Neural progenitor cell (in vitro differentiated cells): ENCODE measurements at regions not wholly inside any gene's neighbourhood (a gene's known extent, or its start where the extent isn't known, plus 50 kb on each side); places are given as distances from the start of the nearest gene placed in this dataset.
"Not testable (repeated sequence)": the region's sequence is repeated elsewhere in the genome, so short reads cannot be mapped to it uniquely, and the experiment has no call there.

Experiments
- DNase-seq: peaks from one replicate; pipeline ENCODE4 v3.0.0-alpha.2; 2016; ENCODE audit warnings: low spot score
- H2AFZ ChIP-seq: fragments of 200-600 bp; sonication (generic); replicated peaks from 2 replicates; pipeline ENCODE4 v1.6.1; 2016; ENCODE audit warnings: antibody characterized with exemption
- H3F3A ChIP-seq: fragments of 200-600 bp; sonication (generic); 2 replicates; pipeline ENCODE4 v1.6.1; 2016; ENCODE audit warnings: antibody characterized with exemption, low read depth
- H3K27ac ChIP-seq: fragments of 200-600 bp; sonication (generic); 2 replicates; pipeline ENCODE4 v1.5.1; 2016; ENCODE audit warnings: mild to moderate bottlenecking
- H3K27me3 ChIP-seq: fragments of 200-600 bp; sonication (generic); 2 replicates; pipeline ENCODE4 v1.6.1; 2016; ENCODE audit warnings: mild to moderate bottlenecking, moderate library complexity
- H3K36me3 ChIP-seq: fragments of 200-600 bp; sonication (generic); 2 replicates; pipeline ENCODE4 v1.5.1; 2016
- H3K4me1 ChIP-seq: fragments of 200-600 bp; sonication (generic); 2 replicates; pipeline ENCODE4 v1.6.1; 2016; ENCODE audit warnings: mixed run types
- H3K4me2 ChIP-seq: fragments of 200-600 bp; sonication (generic); 2 replicates; pipeline ENCODE4 v1.6.1; 2016
- H3K4me3 ChIP-seq: fragments of 200-600 bp; sonication (generic); 2 replicates; pipeline ENCODE4 v1.5.1; 2016
- H3K79me2 ChIP-seq: fragments of 200-600 bp; sonication (generic); 2 replicates; pipeline ENCODE4 v1.6.1; 2016; ENCODE audit warnings: low read depth
- H3K9ac ChIP-seq: fragments of 200-600 bp; sonication (generic); 2 replicates; pipeline ENCODE4 v1.6.1; 2016
- H3K9me3 ChIP-seq: fragments of 200-600 bp; sonication (generic); 2 replicates; pipeline ENCODE4 v1.5.1; 2016; ENCODE audit warnings: low read depth
- H4K20me1 ChIP-seq: fragments of 200-600 bp; sonication (generic); 2 replicates; pipeline ENCODE4 v1.6.1; 2016; ENCODE audit warnings: low read depth
- H3K27ac Mint-ChIP-seq: 3 replicates; pipeline ENCODE4 v1.8.0; 2021; ENCODE audit warnings: mixed read lengths
- H3K27me3 Mint-ChIP-seq: 2 replicates; pipeline ENCODE4 v1.8.0; 2022; ENCODE audit warnings: low read depth, mild to moderate bottlenecking, inconsistent platforms, moderate library complexity, mixed read lengths; ENCODE audit not compliant: insufficient read depth
- H3K36me3 Mint-ChIP-seq: 3 replicates; pipeline ENCODE4 v1.8.0; 2021; ENCODE audit warnings: mixed read lengths
- H3K4me1 Mint-ChIP-seq: 3 replicates; pipeline ENCODE4 v1.8.0; 2021; ENCODE audit warnings: mixed read lengths
- H3K4me3 Mint-ChIP-seq: 3 replicates; pipeline ENCODE4 v1.8.0; 2021; ENCODE audit warnings: mild to moderate bottlenecking, moderate library complexity, mixed read lengths
- H3K9me3 Mint-ChIP-seq: 3 replicates; pipeline ENCODE4 v1.8.0; 2020; ENCODE audit warnings: mixed read lengths
- CTCF ChIP-seq: fragments of 200-600 bp; sonication (generic); IDR thresholded peaks from 2 replicates; pipeline ENCODE4 v1.5.1; 2017; ENCODE audit warnings: antibody characterized with exemption, mild to moderate bottlenecking
- EZH2 ChIP-seq: fragments of 200-600 bp; sonication (generic); IDR thresholded peaks from 2 replicates; pipeline ENCODE4 v1.6.1; 2017; ENCODE audit warnings: antibody characterized with exemption, mild to moderate bottlenecking, moderate library complexity
- EZH2phosphoT487 ChIP-seq: fragments of 200-600 bp; sonication (generic); IDR thresholded peaks from 2 replicates; pipeline ENCODE4 v1.6.1; 2017; ENCODE audit warnings: antibody characterized with exemption

DNA sequence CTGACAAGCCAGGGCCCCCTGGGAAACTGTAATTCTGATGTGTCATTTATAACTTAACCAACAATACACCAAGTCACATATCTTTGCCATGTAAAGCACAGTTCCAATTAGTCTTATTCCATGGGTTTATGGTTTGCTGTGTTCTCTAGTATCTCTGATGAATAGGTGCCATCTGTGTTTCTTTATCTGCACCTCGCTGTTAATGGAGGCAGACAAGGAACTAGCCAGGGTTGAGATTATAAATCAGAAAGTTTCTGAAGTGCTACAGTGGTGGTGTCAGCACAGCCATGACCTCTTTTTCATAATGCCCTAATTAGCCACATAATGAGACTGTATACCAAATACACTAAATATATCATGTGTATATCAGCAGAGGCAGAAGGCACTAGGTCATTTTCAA lies 866.4 kb downstream of the PLOD2 start:
- H3K27me3 Mint-ChIP-seq = no peaks in the 10 kb centered on the region

DNA sequence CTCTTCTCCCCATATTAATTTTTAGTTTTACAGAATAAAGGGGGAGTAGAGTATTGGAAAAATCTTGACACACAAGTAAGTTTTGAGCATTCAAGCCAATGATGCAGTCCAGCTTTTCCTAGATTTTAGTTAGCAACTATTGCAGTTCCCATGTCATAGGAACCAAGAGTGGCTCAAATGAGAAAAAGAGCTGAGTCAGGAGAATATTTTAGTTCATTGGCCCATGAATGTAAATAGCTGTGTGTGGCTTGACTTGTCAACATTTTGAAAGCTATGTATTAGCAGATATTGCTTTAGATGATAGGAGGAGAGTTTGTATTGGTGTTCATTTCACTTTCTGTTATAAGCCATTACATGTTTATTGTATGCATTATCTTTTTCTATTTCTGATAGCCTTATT lies 853.7 kb downstream of the PLOD2 start:
- Histone ChIP-seq H3K9me3 (no peaks in the 10 kb centered on the region), H3K9ac (no peak overlapping the region), H3K4me3 (no peak overlapping the region), H3F3A (no peaks in the 10 kb centered on the region), H3K36me3 (no peaks in the 10 kb centered on the region), H3K27ac (no peak overlapping the region), H3K27me3 (no peaks in the 10 kb centered on the region), H2AFZ (no peak overlapping the region), H4K20me1 (no peaks in the 10 kb centered on the region), H3K79me2 (no peaks in the 10 kb centered on the region), H3K4me2 (no peak overlapping the region), H3K4me1 (no peaks in the 10 kb centered on the region)
- Mint-ChIP-seq H3K27me3 (no peaks in the 10 kb centered on the region), H3K4me3 (no peak overlapping the region), H3K9me3 (no peaks in the 10 kb centered on the region), H3K27ac (no peak overlapping the region), H3K36me3 (no peaks in the 10 kb centered on the region), H3K4me1 (peaks cover 5% of the 10 kb centered on the region)
- TF ChIP-seq CTCF (no peak), EZH2 (no peak), EZH2phosphoT487 (no peak)
- no peak for DNase-seq

More for the DNA sequence above, 866.4 kb downstream of the PLOD2 start:
- no peaks in the 10 kb centered on the region for H3K36me3 ChIP-seq
- H4K20me1 ChIP-seq = no peaks in the 10 kb centered on the region
- no peaks in the 10 kb centered on the region for H3K9me3 ChIP-seq
- Mint-ChIP-seq H3K9me3 (no peaks in the 10 kb centered on the region), H3K36me3 (no peaks in the 10 kb centered on the region), H3K27ac (no peak overlapping the region), H3K4me1 (no peaks in the 10 kb centered on the region), H3K4me3 (no peak overlapping the region)
- H3K79me2 ChIP-seq = no peaks in the 10 kb centered on the region
- H3K27me3 ChIP-seq = no peaks in the 10 kb centered on the region
- no peak overlapping the region for H3K27ac ChIP-seq
- peak overlapping the region; percentile 54 for H2AFZ ChIP-seq
- no peak overlapping the region for H3K9ac ChIP-seq
- no peak for DNase-seq
- no peaks in the 10 kb centered on the region for H3K4me1 ChIP-seq
- no peak overlapping the region for H3K4me2 ChIP-seq
- no peak overlapping the region for H3K4me3 ChIP-seq
- no peaks in the 10 kb centered on the region for H3F3A ChIP-seq
- TF ChIP-seq CTCF (no peak), EZH2 (no peak), EZH2phosphoT487 (no peak)

GRCh38 chr3:145313751-145314150 lies 847.2 kb downstream of the PLOD2 start:
- Mint-ChIP-seq H3K36me3 (no peaks in the 10 kb centered on the region), H3K4me3 (no peak overlapping the region), H3K27me3 (no peaks in the 10 kb centered on the region), H3K4me1 (peaks cover 10% of the 10 kb centered on the region), H3K27ac (no peak overlapping the region), H3K9me3 (peaks cover 8% of the 10 kb centered on the region)
- Histone ChIP-seq H3F3A (no peaks in the 10 kb centered on the region), H3K9ac (no peak overlapping the region), H3K79me2 (no peaks in the 10 kb centered on the region), H3K27ac (no peak overlapping the region), H2AFZ (no peak overlapping the region), H4K20me1 (no peaks in the 10 kb centered on the region), H3K9me3 (no peaks in the 10 kb centered on the region), H3K4me2 (no peak overlapping the region), H3K4me3 (no peak overlapping the region), H3K4me1 (no peaks in the 10 kb centered on the region), H3K27me3 (no peaks in the 10 kb centered on the region), H3K36me3 (no peaks in the 10 kb centered on the region)
- no peak for DNase-seq
- TF ChIP-seq EZH2 (no peak), CTCF (no peak), EZH2phosphoT487 (no peak)

GRCh38 chr3:145316253-145316652 lies 844.7 kb downstream of the PLOD2 start:
- not testable (repeated sequence) for H3K27ac Mint-ChIP-seq, DNase-seq

More at GRCh38 chr3:145316253-145316652, 844.7 kb downstream of the PLOD2 start:
- not testable (repeated sequence) for H3K4me3 Mint-ChIP-seq, H3K27me3 Mint-ChIP-seq, H3K27me3 ChIP-seq, H3K4me2 ChIP-seq, H3F3A ChIP-seq, H3K4me3 ChIP-seq, H3K9me3 Mint-ChIP-seq, H3K4me1 Mint-ChIP-seq, H4K20me1 ChIP-seq, H3K36me3 ChIP-seq, H3K36me3 Mint-ChIP-seq, H3K9me3 ChIP-seq, H3K27ac ChIP-seq, H3K79me2 ChIP-seq, H2AFZ ChIP-seq, H3K4me1 ChIP-seq, H3K9ac ChIP-seq
